ENCODE measurements at regions not wholly inside any gene's neighbourhood (a gene's known extent, or its start where the extent isn't known, plus 50 kb on each side); places are given as distances from the start of the nearest gene placed in this dataset.

DNA sequence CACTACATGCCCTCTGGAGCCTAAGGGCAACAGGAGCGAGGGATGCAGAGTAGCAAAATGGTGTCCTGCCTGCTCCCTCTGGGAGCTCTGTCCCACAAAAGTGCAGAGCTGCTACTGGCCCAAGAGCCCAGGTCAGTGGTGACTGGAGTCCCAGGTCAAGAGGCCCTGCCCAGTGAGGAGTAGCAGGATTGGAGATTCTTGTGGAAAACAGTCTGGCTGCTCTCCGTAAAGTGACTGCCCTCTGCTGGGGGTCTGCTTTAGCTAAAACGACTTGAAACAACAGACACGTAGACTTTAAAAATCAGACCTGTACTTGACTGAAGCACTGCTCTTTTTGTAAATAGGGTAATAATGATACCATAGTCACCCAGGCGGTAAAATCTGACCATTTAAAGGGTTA lies 917.0 kb downstream of the MAT2B start:
- Mint-ChIP-seq H3K4me3 (ENCODE audit: unreplicated experiment) (no peak overlapping the region), H3K9me3 (ENCODE audit: unreplicated experiment) (peaks cover 15% of the 10 kb centered on the region), H3K27me3 (ENCODE audit: insufficient read depth, unreplicated experiment) (no peaks in the 10 kb centered on the region), H3K36me3 (ENCODE audit: insufficient read depth, unreplicated experiment) (no peaks in the 10 kb centered on the region), H3K4me1 (ENCODE audit: insufficient read depth, unreplicated experiment) (no peaks in the 10 kb centered on the region), H3K27ac (ENCODE audit: low read depth, unreplicated experiment) (no peak overlapping the region)
- ChIA-PET CTCF (interaction anchor here (0.6 kb wide), 1 partner anchor 11 kb away, joined by 3 read pairs; no protein-coding TSS in a partner anchor), POLR2A (no interaction called here)
- TF ChIP-seq, protein P1, sequence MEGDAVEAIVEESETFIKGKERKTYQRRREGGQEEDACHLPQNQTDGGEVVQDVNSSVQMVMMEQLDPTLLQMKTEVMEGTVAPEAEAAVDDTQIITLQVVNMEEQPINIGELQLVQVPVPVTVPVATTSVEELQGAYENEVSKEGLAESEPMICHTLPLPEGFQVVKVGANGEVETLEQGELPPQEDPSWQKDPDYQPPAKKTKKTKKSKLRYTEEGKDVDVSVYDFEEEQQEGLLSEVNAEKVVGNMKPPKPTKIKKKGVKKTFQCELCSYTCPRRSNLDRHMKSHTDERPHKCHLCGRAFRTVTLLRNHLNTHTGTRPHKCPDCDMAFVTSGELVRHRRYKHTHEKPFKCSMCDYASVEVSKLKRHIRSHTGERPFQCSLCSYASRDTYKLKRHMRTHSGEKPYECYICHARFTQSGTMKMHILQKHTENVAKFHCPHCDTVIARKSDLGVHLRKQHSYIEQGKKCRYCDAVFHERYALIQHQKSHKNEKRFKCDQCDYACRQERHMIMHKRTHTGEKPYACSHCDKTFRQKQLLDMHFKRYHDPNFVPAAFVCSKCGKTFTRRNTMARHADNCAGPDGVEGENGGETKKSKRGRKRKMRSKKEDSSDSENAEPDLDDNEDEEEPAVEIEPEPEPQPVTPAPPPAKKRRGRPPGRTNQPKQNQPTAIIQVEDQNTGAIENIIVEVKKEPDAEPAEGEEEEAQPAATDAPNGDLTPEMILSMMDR (IDR thresholded peaks at IDR 0.05; ENCODE audit: unreplicated experiment) = no peak
- intact Hi-C loops (cut with micrococcal nuclease) = no loop called here
- peak; percentile 8 for DNase-seq (ENCODE audit: unreplicated experiment)
- no TSS peak for BruUV-seq (replicated peaks)

DNA sequence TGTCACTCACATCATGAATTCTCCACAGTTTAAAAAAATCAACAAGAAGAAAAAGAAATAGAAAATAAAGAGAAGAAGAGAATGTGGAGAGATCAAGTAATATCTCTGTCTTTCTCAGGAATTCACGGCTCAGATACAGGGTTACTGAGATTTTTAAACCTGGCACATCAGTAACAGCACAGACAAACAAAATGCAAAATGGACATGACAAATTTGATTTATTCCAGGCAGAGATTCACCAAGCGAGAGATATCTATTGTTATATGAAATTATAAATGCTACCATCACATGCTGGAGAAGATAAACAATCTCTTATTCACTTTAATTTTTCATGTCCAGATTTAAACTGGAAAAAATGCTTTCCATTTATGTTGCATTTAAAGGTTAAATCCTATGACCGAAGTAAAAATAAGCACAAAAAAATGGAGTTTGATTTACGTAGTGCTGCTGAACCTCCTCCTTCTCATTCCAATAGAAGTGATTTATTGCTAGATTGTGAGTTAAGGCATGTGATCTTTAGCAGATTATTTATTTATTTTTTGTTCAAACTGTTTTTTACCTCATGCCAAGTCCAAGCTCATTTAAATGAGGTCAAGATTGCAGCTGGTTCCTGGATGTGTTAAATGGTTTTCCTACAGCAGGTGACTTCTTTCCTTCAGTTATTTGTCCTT lies 926.4 kb downstream of the MAT2B start:
- Mint-ChIP-seq H3K4me1 (ENCODE audit: insufficient read depth, unreplicated experiment) (peaks cover 5% of the 10 kb centered on the region), H3K27me3 (ENCODE audit: insufficient read depth, unreplicated experiment) (no peaks in the 10 kb centered on the region), H3K27ac (ENCODE audit: low read depth, unreplicated experiment) (no peak overlapping the region), H3K4me3 (ENCODE audit: unreplicated experiment) (no peak overlapping the region), H3K9me3 (ENCODE audit: unreplicated experiment) (no peaks in the 10 kb centered on the region), H3K36me3 (ENCODE audit: insufficient read depth, unreplicated experiment) (no peaks in the 10 kb centered on the region)
- ChIA-PET POLR2A (no interaction called here), CTCF (interaction anchor here (0.8 kb wide), 1 partner anchor 26 kb away, joined by 3 read pairs; no protein-coding TSS in a partner anchor)
- BruUV-seq (replicated peaks) = no TSS peak
- intact Hi-C loops (cut with micrococcal nuclease) = no loop called here
- DNase-seq (ENCODE audit: unreplicated experiment) = no peak
- TF ChIP-seq, protein P1 (IDR thresholded peaks at IDR 0.05; ENCODE audit: unreplicated experiment) = no peak

DNA sequence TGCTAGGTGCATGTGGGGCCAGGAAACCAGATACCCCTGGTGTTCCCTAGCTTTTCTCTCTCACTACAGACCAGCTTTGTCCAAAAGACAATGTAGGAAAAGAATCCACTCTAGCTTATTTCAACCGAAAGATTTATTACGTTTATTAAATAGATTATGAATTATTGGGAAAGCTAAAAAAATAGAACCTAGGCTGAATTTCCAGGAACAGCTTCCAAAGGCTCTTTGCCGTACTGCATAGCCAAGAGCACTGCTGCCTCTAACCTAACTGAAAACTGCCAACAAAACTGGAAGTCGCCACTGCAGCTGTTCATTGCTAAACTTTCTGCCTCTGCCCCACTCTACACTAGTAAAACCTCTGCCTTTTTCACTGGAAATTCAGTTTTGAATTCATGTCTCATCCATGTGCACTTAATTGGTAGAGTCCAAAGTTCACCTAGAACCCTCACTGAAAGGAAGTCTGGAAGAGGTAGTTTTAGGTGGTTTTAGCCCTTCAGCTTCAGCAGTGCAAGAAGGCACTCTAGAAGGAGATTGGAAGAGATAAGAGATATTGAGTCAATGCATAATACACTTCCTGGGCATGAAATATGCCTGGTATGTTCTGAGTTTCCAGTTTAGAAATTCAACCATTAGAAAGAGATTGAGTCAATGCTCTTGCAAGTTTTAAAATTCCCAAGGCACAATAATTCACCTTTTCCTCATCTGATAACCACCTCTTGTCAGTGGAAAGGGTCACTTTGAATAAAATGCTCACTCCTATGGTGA lies 927.9 kb downstream of the MAT2B start:
- ChIA-PET CTCF (interaction anchor here (0.5 kb wide), 1 partner anchor 11 kb away, joined by 3 read pairs; no protein-coding TSS in a partner anchor), POLR2A (no interaction called here)
- intact Hi-C loops (cut with micrococcal nuclease) = no loop called here
- TF ChIP-seq, protein P1 (IDR thresholded peaks at IDR 0.05; ENCODE audit: unreplicated experiment) = no peak
- Mint-ChIP-seq H3K4me3 (ENCODE audit: unreplicated experiment) (no peak overlapping the region), H3K4me1 (ENCODE audit: insufficient read depth, unreplicated experiment) (peaks cover 5% of the 10 kb centered on the region), H3K27ac (ENCODE audit: low read depth, unreplicated experiment) (no peak overlapping the region), H3K9me3 (ENCODE audit: unreplicated experiment) (no peaks in the 10 kb centered on the region), H3K36me3 (ENCODE audit: insufficient read depth, unreplicated experiment) (no peaks in the 10 kb centered on the region), H3K27me3 (ENCODE audit: insufficient read depth, unreplicated experiment) (no peaks in the 10 kb centered on the region)
- DNase-seq (ENCODE audit: unreplicated experiment) = no peak
- no TSS peak for BruUV-seq (replicated peaks)

DNA sequence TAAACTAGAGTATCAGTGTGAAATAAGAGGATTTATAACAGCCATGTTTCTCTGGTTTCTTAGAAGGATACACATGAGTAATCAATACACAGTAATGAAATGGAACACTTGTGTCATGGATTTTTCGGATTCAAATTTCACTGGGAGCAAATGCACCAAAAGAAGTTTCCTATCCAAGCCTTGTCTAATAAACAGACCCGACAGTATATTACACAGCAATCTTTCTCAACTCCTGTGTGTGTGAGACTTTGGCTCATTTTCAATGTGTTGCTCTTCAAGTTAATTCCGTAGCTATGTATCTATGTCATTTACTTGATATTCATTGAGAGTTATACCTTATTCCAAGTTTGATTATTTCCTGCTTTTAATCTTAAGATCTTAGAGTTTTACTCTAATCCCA lies 930.2 kb downstream of the MAT2B start:
- intact Hi-C loops (cut with micrococcal nuclease) = no loop called here
- H3K4me3 Mint-ChIP-seq (ENCODE audit: unreplicated experiment) = no peak overlapping the region
- DNase-seq (ENCODE audit: unreplicated experiment) = no peak
- TF ChIP-seq, protein P1 (IDR thresholded peaks at IDR 0.05; ENCODE audit: unreplicated experiment) = no peak
- H3K4me1 Mint-ChIP-seq (ENCODE audit: insufficient read depth, unreplicated experiment) = peaks cover 5% of the 10 kb centered on the region
- CTCF ChIA-PET = no interaction called here
- no peaks in the 10 kb centered on the region for H3K36me3 Mint-ChIP-seq (ENCODE audit: insufficient read depth, unreplicated experiment)
- no peaks in the 10 kb centered on the region for H3K27me3 Mint-ChIP-seq (ENCODE audit: insufficient read depth, unreplicated experiment)
- POLR2A ChIA-PET = no interaction called here
- H3K9me3 Mint-ChIP-seq (ENCODE audit: unreplicated experiment) = no peaks in the 10 kb centered on the region
- no TSS peak for BruUV-seq (replicated peaks)
- no peak overlapping the region for H3K27ac Mint-ChIP-seq (ENCODE audit: low read depth, unreplicated experiment)

All from MCF 10A (cell line).